K562 (cell line): ENCODE measurements at regions not wholly inside any gene's neighbourhood (a gene's known extent, or its start where the extent isn't known, plus 50 kb on each side); places are given as distances from the start of the nearest gene placed in this dataset.

ENCODE experiments used
- BACH1 ChIP-seq: fragments of 200-800 bp; sonication (Bioruptor generic); IDR thresholded peaks from 2 replicates; pipeline ENCODE4 v1.6.1; 2016; ENCODE audit warnings: missing genetic modification characterization, missing compliant biosample characterization
- MIER1 ChIP-seq: fragments of 450-650 bp; IDR thresholded peaks from 2 replicates; pipeline ENCODE4 v1.6.1; 2016; ENCODE audit warnings: antibody characterized with exemption, mild to moderate bottlenecking, low read depth
- NCOR1 ChIP-seq: fragments of 450-650 bp; IDR thresholded peaks from 2 replicates; pipeline ENCODE4 v1.6.1; 2016; ENCODE audit warnings: mild to moderate bottlenecking, moderate library complexity
- NFIC ChIP-seq: fragments of 450-650 bp; IDR thresholded peaks from 2 replicates; pipeline ENCODE4 v1.6.1; 2017; ENCODE audit warnings: mild to moderate bottlenecking, inconsistent platforms
- TCF3 ChIP-seq: sonication (generic); formaldehyde crosslinking; IDR thresholded peaks from 2 replicates; pipeline ENCODE4 v1.4.0; 2020; ENCODE audit warnings: mild to moderate bottlenecking, missing genetic modification reagents
- ZBTB17 ChIP-seq: fragments of 450-650 bp; formaldehyde crosslinking; IDR thresholded peaks from 2 replicates; pipeline ENCODE4 v1.4.0; 2020; ENCODE audit warnings: mild to moderate bottlenecking
- TF ChIP-seq, protein P1 (sequence below): sonication (generic); formaldehyde crosslinking; IDR thresholded peaks from 2 replicates; pipeline ENCODE4 v1.8.0; 2022; ENCODE audit warnings: missing genetic modification reagents, mild to moderate bottlenecking, borderline replicate concordance
- TF ChIP-seq, protein P2 (sequence below): sonication (generic); formaldehyde crosslinking; IDR thresholded peaks from 2 replicates; pipeline ENCODE4 v1.8.1; 2023; ENCODE audit warnings: mild to moderate bottlenecking, missing genetic modification reagents, moderate library complexity
- TF ChIP-seq, protein P3 (sequence below): IDR thresholded peaks from 3 replicates; pipeline ENCODE4 v1.6.1; 2011; ENCODE audit warnings: borderline replicate concordance, mild to moderate bottlenecking, moderate library complexity; ENCODE audit not compliant: insufficient read length; ENCODE audit errors: extremely low read depth
- TF ChIP-seq, protein P4 (sequence below): sonication (generic); formaldehyde crosslinking; IDR thresholded peaks from 2 replicates; pipeline ENCODE4 v1.9.0; 2022; ENCODE audit warnings: mild to moderate bottlenecking, missing genetic modification reagents
- TF ChIP-seq, protein P5 (sequence below): sonication (generic); formaldehyde crosslinking; IDR thresholded peaks from 2 replicates; pipeline ENCODE4 v1.8.0; 2022; ENCODE audit warnings: mild to moderate bottlenecking, missing genetic modification reagents

DNA sequence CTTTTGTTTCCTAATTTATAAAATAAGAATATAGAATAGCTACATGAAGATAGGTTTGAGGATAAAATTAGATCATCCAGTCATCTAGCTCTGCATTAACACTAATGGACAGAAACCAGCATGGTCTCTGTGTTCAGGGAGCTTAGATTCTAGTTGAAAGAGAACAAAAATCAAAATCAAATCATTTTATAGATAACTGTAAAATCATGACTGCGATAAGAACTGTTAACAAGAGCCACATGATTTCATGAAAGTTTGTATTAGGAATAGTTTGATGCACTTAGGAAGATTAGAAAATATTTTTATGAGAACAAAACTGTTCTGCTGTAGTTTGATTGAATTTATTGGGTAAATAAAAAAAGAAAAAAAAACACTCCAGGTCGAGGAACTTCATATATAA, 1074.7 kb downstream of the MAT2B start:
- TF ChIP-seq, protein P1, sequence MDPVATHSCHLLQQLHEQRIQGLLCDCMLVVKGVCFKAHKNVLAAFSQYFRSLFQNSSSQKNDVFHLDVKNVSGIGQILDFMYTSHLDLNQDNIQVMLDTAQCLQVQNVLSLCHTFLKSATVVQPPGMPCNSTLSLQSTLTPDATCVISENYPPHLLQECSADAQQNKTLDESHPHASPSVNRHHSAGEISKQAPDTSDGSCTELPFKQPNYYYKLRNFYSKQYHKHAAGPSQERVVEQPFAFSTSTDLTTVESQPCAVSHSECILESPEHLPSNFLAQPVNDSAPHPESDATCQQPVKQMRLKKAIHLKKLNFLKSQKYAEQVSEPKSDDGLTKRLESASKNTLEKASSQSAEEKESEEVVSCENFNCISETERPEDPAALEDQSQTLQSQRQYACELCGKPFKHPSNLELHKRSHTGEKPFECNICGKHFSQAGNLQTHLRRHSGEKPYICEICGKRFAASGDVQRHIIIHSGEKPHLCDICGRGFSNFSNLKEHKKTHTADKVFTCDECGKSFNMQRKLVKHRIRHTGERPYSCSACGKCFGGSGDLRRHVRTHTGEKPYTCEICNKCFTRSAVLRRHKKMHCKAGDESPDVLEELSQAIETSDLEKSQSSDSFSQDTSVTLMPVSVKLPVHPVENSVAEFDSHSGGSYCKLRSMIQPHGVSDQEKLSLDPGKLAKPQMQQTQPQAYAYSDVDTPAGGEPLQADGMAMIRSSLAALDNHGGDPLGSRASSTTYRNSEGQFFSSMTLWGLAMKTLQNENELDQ = no peak
- TF ChIP-seq NCOR1 (no peak), BACH1 (tag) (no peak), MIER1 (no peak), NFIC (no peak), TCF3 (no peak), ZBTB17 (CRISPR knock-in tag) (no peak)
- TF ChIP-seq, protein P2, sequence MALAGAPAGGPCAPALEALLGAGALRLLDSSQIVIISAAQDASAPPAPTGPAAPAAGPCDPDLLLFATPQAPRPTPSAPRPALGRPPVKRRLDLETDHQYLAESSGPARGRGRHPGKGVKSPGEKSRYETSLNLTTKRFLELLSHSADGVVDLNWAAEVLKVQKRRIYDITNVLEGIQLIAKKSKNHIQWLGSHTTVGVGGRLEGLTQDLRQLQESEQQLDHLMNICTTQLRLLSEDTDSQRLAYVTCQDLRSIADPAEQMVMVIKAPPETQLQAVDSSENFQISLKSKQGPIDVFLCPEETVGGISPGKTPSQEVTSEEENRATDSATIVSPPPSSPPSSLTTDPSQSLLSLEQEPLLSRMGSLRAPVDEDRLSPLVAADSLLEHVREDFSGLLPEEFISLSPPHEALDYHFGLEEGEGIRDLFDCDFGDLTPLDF (CRISPR knock-in tag) = no peak
- TF ChIP-seq, protein P3, sequence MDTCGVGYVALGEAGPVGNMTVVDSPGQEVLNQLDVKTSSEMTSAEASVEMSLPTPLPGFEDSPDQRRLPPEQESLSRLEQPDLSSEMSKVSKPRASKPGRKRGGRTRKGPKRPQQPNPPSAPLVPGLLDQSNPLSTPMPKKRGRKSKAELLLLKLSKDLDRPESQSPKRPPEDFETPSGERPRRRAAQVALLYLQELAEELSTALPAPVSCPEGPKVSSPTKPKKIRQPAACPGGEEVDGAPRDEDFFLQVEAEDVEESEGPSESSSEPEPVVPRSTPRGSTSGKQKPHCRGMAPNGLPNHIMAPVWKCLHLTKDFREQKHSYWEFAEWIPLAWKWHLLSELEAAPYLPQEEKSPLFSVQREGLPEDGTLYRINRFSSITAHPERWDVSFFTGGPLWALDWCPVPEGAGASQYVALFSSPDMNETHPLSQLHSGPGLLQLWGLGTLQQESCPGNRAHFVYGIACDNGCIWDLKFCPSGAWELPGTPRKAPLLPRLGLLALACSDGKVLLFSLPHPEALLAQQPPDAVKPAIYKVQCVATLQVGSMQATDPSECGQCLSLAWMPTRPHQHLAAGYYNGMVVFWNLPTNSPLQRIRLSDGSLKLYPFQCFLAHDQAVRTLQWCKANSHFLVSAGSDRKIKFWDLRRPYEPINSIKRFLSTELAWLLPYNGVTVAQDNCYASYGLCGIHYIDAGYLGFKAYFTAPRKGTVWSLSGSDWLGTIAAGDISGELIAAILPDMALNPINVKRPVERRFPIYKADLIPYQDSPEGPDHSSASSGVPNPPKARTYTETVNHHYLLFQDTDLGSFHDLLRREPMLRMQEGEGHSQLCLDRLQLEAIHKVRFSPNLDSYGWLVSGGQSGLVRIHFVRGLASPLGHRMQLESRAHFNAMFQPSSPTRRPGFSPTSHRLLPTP = no peak
- TF ChIP-seq, protein P4, sequence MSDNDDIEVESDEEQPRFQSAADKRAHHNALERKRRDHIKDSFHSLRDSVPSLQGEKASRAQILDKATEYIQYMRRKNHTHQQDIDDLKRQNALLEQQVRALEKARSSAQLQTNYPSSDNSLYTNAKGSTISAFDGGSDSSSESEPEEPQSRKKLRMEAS (CRISPR knock-in tag) = no peak
- TF ChIP-seq, protein P5, sequence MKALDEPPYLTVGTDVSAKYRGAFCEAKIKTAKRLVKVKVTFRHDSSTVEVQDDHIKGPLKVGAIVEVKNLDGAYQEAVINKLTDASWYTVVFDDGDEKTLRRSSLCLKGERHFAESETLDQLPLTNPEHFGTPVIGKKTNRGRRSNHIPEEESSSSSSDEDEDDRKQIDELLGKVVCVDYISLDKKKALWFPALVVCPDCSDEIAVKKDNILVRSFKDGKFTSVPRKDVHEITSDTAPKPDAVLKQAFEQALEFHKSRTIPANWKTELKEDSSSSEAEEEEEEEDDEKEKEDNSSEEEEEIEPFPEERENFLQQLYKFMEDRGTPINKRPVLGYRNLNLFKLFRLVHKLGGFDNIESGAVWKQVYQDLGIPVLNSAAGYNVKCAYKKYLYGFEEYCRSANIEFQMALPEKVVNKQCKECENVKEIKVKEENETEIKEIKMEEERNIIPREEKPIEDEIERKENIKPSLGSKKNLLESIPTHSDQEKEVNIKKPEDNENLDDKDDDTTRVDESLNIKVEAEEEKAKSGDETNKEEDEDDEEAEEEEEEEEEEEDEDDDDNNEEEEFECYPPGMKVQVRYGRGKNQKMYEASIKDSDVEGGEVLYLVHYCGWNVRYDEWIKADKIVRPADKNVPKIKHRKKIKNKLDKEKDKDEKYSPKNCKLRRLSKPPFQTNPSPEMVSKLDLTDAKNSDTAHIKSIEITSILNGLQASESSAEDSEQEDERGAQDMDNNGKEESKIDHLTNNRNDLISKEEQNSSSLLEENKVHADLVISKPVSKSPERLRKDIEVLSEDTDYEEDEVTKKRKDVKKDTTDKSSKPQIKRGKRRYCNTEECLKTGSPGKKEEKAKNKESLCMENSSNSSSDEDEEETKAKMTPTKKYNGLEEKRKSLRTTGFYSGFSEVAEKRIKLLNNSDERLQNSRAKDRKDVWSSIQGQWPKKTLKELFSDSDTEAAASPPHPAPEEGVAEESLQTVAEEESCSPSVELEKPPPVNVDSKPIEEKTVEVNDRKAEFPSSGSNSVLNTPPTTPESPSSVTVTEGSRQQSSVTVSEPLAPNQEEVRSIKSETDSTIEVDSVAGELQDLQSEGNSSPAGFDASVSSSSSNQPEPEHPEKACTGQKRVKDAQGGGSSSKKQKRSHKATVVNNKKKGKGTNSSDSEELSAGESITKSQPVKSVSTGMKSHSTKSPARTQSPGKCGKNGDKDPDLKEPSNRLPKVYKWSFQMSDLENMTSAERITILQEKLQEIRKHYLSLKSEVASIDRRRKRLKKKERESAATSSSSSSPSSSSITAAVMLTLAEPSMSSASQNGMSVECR = no peak
